DMS 273 treated with DMSO at 0.1 percent for 48 hours (cell line): ENCODE measurements at regions not wholly inside any gene's neighbourhood (a gene's known extent, or its start where the extent isn't known, plus 50 kb on each side); places are given as distances from the start of the nearest gene placed in this dataset.
"Not testable (repeated sequence)": the region's sequence is repeated elsewhere in the genome, so short reads cannot be mapped to it uniquely, and the experiment has no call there.

ENCODE experiments used
- DNase-seq: peaks from one replicate; lab custom pipeline; 2025; lab: John Stamatoyannopoulos, UW

DNA sequence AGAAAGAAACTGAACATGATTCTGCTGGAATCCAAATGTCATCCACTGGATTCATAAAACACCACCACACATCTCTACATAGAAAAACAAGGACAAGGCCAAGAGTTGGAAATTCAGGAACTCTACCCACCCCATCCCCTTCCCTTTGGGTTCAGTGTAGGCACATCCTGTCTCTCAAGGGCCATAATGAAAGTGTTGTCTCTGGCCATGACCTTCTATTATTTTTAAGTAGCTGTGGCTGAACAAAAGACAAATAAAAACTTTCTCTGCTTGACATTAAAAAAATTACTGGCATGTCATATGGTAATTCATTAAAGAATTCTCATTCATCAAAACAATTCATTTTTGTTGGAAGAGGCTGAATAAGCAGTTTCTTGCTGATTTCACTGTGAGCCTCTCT lies 54.9 kb upstream of the ZBTB18 start:
- no peak for DNase-seq

DNA sequence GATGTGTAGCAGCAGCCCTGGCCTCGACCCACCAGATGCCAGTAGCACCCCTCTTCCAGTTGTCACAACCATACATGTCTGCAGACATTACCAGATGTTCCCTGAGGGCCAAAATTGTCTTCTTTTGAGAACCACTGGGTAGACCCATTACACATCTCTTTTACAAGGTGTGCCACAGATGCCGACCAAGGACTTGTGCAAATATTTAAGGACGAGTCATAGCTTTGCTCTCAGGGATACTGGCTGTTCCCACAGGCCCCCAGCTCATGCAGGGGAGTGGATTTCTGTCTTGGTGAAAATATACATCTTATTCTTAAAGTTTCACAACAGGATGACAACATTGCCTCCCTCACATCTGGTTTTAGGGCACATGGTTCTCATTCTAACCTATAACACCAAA lies 59.4 kb upstream of the ZBTB18 start:
- no peak for DNase-seq

DNA sequence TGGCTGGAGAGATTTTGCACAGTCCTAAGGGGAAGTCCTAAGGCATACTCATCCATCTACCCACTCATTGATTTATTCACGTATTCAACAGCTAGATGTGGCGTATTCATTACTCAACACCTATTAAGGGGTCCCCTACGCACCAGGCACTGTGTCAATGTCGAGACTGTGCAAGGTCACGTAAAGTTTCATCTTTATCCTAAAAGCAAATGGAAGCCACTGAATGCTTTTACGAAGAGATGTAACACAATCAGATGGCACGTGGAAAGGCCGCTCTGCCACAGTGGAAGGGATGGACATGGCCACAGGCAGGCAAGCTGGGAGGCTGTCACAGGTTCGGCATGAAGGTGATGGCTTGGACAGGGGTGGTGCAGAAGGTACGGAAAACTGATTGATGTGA lies 66.3 kb upstream of the ZBTB18 start:
- DNase-seq = no peak

DNA sequence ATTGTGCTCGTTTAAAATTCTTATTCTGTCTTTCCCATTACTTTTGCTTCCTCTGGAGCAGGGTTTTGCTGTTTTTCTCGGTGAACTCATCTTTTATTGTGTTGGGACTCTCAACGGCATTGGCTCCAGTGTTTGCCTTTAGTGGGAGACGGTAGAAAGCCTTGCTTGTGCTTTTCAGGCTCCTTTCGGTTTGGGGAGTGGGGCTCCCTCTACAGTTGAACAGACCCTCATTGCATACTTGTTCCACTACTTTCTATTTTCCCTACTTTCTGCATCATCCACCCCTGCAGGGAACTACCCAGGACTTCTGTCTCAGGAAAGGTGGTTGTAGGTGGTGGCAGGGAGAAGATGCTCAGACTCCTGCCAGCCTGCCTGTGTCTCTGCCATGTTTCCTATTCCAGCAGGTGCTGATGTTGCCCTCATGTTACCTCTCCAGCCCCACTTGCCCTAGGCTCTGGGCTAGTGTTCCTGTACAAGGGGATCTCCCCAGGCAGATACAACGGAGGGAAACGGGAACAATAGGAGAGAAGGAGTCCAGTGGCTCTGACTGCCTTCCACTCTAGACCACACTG lies 68.5 kb upstream of the ZBTB18 start:
- no peak for DNase-seq

DNA sequence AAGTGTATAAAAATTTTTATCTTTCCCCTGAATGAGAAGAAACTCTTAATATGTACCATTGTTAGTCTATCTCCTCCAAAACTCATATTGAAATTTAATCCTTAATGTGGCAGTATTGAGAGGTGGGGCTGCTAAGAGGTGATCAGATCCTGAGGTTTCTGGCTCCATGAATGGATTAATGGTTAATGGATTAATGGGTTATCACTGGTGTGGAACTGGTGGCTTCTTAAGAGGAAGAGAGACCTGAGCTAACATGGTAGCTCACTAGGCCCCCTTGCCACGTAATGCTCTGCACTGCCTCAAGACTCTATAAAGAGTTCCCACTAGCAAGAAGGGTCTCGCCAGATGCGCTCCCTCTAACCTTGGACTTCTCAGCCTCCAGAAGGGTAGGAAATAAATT lies 70.6 kb upstream of the ZBTB18 start:
- DNase-seq = no peak

DNA sequence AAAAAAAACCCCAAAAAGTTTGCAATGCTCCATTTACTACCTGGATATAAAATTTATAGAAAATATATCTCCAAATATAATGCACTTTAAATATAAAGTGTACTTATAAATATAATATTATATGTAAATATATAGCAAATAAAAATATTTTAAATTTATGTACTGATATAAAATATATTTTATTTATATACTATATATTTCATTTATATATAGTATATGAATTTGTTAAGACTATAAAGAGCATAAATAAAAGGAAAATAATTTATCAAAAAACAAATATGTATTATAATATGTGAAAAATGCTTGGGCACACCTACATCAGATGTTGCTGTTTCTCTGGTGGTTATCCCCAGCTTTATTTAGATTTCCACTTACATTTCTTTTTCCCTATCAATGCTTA lies 71.0 kb upstream of the ZBTB18 start:
- no peak for DNase-seq

DNA sequence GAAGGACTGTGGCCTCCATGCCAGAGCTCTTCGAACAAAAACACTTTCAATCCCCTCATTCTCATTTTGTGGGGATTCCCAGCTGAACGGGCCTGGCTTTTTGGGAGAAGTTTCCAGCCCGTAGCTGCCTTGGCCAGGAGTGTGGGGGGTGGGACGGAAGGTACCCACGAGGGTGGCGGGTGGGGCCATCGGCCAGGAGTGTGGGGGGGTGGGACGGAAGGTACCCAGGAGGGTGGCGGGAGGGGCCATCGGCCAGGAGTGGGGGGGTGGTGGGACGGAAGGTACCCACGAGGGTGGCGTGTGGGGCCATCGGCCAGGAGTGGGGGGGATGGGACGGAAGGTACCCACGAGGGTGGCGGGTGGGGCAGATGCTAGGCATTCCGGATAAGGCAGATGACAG lies 71.7 kb upstream of the ZBTB18 start:
- DNase-seq = no peak

DNA sequence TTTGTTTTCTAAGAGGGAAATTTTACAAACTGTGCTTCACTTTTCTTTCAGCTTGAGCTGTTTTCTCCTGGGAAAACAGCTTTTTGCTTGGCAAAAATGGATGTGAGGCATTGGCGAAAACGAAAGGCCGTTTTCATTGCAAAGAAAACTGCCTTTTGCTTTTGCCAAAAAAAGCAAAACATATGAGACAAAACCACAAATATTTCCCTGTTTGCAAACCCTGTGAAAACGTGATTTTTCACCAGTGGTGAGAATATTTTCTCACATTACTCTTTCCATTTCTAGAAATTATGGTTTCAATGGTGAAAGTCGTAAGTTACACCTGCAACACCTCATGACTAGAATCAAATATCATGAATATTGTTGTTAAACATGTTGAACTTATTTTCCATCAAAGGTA lies 74.0 kb upstream of the ZBTB18 start:
- DNase-seq = no peak

DNA sequence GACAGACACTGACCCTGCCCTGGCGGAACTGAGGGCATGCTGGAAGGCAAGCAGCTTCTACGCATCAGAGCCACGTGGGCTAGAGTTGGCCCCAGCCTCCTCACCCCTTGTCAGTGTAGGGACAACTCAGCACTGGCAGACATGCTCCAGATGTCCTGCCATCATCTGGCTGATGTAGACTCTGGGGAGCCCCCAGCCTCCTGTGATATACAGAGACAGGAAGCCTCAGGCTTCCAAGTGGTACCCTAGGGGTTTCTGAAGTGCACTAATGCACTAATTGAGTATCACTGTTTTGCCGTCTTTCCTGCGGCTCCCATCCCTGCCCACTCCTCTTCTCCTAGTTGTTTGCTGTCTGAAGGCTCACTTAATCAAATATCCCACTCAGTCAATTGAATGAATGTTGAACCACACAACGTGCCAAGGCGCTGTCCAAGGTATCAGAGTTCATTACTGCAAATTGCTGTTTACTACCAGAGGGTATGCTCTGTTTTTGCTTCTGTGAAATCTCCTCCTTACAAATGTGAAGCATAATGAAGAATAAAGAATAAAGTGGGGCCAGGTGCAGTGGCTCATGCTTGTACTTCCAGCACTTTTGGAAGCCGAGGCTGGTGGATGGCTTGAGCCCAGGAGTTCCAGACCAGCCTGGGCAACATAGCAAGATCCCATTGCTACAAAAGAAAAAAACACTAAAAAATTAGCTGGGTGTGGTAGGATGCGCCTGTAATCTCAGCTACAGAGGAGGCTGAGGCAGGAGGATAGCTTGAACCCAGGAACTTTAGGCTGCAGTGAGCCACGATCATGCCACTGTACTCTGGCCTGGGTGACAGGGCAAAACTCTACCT lies 76.4 kb upstream of the ZBTB18 start:
- no peak for DNase-seq

DNA sequence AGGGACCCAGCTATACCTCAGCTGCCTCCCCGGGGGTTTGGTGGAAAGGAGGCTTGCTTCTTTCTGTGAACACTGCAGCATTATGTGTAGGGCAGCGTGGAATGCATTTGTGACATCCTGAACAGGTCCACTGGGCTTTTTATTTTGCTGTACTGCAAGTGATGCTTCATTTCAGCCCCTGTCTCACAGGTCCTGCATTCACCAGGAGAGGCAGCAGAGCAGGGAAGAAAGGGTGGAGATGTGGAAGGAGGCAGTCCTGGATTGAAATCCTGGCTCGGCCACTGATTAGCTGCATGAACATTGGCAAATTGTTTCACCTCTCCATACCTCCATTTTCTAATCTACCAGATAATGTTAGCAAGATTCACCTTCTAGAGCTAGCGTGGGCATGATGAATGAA lies 77.9 kb upstream of the ZBTB18 start:
- no peak for DNase-seq

DNA sequence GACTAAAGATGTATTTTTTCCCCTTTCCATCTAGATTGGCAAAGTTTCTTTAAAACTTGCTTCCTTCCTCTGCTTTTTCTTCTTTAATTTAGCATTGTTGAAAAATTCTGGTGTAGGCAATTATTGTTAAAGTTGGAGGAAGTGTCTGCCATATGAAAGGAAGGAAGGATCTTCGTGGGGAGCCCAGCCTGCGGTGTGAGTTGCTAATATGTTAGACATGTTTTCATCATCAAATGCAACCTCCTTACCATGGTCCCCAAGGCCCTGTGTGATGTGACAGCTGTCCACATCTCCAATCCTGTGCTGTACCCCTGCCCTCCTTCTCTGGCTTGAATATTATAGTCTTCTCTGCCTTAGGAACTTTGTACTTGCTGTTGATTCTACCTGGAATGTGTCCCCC lies 81.0 kb upstream of the ZBTB18 start:
- no peak for DNase-seq

DNA sequence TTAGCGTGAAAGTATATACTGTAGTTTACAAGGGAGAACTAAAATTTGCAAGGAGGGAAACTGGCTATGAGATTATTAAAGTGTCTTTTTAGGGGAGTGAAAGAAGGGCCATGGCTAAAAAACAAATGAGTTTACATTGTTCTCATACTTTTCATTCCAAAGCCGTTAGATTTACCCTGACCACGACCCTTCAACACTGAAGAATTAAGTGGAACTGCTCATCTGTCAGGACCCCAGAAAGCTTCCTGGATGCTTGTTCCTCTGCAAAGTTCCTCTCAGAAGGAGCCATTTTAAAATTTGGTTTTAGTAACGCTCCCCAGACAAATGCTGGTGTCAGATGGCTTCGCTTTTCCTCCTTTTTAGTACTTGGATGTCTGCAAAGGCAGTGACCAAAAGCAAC lies 82.7 kb upstream of the ZBTB18 start:
- DNase-seq = no peak

DNA sequence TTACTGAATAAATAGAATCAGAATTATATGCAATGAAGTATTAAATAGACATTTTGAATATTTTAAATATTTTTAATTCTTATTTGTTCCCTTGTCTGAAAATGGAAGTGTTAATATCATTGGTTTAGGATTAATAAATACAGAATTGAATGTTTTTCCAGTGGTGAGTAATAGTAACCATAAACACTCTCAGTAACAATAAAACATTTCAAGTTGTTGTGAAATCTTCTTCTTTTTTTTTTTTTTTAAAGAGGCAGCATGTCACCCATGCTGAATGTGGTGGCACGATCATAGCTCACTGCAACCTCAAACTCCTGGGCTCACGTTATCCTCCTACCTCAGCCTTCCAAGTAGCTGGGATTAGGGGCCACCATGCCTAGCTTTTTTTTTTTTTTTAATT lies 86.2 kb upstream of the ZBTB18 start:
- DNase-seq = no peak

DNA sequence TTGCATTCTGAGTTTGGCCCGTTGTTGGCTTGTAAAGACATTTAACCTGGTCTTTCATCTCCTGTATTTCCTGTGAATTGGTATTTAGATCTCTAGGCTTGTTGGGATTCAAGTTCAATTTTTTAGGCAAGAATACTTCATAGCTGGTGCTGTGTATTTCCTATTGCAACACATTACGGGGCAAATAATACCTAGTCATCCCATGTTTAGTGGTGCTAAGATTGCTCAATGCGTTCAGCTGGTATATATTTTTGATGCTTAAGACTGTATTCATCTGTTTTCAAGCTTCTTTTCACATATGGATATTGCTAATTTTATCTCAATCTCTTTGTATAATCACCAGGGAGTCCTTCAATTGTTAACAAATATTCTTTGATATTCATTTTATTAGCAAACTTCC lies 87.5 kb upstream of the ZBTB18 start:
- no peak for DNase-seq

DNA sequence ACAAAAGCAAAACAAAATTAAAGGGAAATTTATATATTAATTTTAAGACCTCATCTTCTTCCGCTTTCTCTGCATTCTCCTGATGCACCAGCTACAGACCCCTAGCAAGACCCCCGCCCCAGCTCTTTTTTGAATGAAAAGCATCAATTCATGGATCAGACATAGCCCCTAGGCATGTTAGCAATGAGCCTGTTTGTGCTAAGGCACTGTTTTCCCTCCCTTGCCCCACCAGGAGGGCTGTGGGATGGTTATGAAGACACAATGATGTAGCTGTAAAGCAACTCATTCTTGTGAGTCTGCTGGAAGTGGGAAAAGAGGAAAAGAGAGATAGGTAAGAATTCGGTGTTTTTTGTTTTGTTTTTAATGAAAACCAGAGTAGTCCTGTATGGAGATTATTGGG lies 88.5 kb upstream of the ZBTB18 start:
- no peak for DNase-seq

DNA sequence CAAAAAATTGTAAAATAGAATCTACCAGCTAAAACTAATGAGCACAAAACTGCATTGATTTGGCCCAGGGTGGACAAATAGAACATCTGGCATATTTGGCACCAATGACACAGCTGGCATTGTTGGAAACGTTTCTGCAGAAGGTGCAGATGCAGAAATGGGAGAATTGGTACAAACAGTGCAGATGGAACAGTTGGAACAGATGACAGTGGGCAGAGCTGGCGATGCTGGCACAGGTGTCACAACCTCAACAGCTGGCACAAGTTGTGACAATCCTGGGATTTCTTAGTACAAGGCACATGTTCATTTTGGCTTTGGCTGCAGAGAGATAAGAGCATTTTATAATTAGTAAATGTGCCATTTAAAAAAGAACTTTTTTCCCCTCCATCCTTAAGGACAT lies 91.1 kb upstream of the ZBTB18 start:
- peak; percentile 77 for DNase-seq

DNA sequence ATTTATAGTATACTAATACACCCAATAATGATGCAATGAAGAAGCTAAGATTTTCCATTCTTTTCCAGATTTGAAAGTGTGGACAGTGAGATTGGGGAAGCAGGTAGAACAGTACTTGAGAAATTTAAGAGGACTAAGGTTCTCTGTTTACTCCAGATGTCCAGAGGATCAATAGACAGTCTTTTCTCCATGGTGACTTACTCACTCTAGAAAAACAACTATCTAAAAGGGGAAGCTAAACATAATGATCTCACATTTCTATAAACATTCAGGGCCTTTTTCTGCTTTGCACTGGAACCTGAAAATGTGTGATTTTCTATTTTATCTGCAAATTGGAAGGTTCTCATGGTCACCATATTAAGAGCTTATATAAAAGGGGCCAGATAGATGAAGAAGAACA lies 93.9 kb upstream of the ZBTB18 start:
- no peak for DNase-seq

DNA sequence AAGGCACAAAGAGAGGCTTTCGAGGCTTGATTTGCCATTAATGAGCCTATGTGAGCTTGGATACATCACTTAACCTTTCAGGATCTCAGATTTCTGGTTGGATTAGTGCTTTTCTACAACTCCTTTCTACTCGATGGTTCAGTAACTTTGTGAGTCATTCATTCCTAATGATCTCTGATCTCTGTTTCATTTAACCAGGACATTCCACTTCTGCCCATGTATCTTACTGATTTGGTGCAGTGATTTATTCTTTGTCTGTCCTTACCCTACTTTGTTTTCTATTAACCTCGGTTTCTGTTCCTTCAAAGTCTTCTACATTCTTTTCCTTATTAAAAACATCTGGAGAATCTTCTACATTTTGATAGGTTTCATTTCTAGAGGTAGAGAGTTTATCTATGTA lies 94.6 kb upstream of the ZBTB18 start:
- DNase-seq = no peak

DNA sequence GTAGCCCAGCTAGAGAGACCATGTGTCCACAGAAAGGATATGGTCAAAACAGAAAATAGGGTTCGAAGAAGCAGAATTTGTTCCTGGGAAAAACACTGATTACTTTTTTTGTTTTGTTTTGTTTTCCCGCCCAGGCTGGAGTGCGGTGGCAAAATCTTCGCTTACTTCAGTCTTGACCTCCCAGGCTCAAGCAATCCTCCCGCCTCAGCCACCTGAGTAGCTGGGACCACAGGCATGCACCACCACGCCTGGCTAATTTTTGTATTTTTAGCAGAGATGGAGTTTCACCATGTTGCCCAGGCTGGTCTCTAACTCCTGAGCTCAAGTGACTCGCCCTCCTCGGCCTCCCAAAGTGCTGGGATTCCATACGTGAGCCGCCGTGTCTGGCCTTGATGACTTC lies 99.9 kb upstream of the ZBTB18 start:
- not testable (repeated sequence) for DNase-seq

DNA sequence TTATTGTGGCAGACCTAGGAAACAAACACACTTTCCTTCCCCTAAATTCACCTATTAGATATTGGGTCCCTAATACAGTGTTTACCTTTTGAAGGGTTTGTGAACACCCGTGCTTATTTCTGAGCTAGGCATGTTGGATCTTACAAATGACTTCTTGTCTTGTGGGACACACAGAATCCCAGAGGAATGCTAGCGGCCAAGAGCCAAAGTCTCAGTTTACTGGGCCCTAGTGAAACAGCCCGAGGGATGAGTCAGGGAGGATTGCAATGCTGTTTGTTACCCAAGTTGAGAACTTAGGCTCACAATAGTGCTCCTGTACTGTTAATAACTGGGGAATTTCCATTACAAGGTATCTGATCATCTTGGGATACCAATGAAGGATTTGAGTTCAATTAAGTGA lies 100.1 kb upstream of the AKT3 start:
- no peak for DNase-seq

DNA sequence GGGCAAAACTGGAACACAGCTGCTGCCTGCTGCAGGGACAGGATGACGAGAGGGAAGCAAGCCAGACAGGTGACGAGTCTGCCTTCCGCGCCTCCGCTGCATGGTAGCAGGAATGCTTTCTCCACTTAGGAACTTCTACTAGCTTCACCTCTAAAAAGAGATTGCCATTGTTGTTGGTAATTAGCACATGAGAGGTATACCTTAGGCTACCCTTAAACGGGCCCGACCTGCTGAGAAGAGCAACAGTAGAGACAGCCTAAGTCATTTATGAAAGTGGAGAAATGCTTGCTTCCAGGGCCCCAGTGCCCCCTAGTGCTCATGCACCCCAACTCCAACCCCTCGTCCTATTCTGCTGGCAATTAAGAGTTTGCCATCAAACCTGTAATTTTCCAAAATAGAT lies 96.9 kb upstream of the AKT3 start:
- DNase-seq = peak; percentile 42

DNA sequence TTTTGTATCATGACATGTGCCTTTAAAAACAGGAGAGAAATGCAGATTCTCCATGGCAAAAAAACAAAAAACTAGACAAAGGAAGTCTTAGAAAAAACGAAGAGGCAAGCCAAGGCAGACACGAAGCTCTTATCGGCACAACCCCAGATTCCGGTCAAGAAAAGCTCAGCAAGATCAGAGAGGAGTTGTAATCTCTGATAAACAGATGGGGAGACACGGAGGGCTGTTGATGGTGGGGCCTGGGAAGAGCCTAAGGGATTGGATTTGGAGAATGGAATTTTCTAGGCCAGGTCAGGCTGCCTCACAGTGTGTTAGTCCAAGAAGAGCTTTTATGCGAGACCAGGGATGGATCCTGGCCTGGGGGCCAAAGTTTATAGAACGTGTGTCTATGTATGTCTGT lies 96.2 kb upstream of the AKT3 start:
- no peak for DNase-seq

DNA sequence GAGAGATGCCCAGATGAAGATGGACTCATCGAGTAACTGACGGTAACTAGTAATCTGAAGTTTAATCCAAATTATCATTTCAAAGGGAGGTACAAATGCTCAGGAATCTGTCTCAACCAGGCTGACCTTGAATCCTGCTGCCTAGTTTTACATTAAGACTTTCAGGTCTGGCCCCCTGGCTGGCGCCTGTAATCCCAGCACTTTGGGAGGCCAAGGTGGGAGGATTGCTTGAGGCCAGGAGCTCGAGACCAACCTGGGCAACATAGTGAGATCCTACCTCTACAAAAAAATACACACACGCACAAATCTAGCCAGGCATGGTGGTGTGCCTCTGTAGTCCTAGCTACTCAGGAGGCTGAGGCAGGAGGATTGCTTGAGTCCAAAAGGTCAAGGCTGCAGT lies 95.7 kb upstream of the AKT3 start:
- DNase-seq = no peak
